ENCODE measurements at regions not wholly inside any gene's neighbourhood (a gene's known extent, or its start where the extent isn't known, plus 50 kb on each side); places are given as distances from the start of the nearest gene placed in this dataset.

- no peak for TF ChIP-seq RB1 (IDR thresholded peaks at IDR 0.05; ENCODE audit: borderline replicate concordance)
- TF ChIP-seq CTCF (IDR thresholded peaks at IDR 0.05 in 2 of 3, conservative IDR thresholded peaks at IDR 0.05 in 1 of 3; ENCODE audit: control insufficient read depth in 2 of 3, extremely low read depth in 1 of 3, insufficient read depth in 1 of 3, low read depth in 3 of 3, low read length in 3 of 3), result no peak
- TF ChIP-seq ZNF274 (IDR thresholded peaks at IDR 0.05; ENCODE audit: insufficient read depth, insufficient read length), result no peak
- TF ChIP-seq BCL11A (IDR thresholded peaks at IDR 0.05; ENCODE audit: low read depth, low read length), result no peak
- TF ChIP-seq NR2C2 (IDR thresholded peaks at IDR 0.05; ENCODE audit: borderline replicate concordance, control insufficient read depth, insufficient read length, low read depth), result no peak
- TF ChIP-seq NKRF (conservative IDR thresholded peaks at IDR 0.05), result no peak
- TF ChIP-seq EZH2 (IDR thresholded peaks at IDR 0.05; ENCODE audit: borderline replicate concordance, control insufficient read depth, low read depth, low read length), result no peak
- TF ChIP-seq USF2 (IDR thresholded peaks at IDR 0.05; ENCODE audit: borderline replicate concordance, low read depth, low read length), result no peak
- TF ChIP-seq MXI1 (IDR thresholded peaks at IDR 0.05; ENCODE audit: low read depth, low read length), result no peak
- TF ChIP-seq RAD21 (IDR thresholded peaks at IDR 0.05; ENCODE audit: insufficient read depth, low read depth, low read length), result no peak
- TF ChIP-seq POLR2A (IDR thresholded peaks at IDR 0.05; ENCODE audit: low read depth, low read length), result no peak
- TF ChIP-seq ZNF24 (IDR thresholded peaks at IDR 0.05), result no peak
- TF ChIP-seq IRF4 (IDR thresholded peaks at IDR 0.05; ENCODE audit: low read depth, low read length), result no peak
- no peak for TF ChIP-seq ELK1 (IDR thresholded peaks at IDR 0.05; ENCODE audit: low read depth, low read length)
Measured at GRCh38 chr5:3343211-3343610, 252.4 kb upstream of the IRX1 start.
